ENCODE measurements at regions not wholly inside any gene's neighbourhood (a gene's known extent, or its start where the extent isn't known, plus 50 kb on each side); places are given as distances from the start of the nearest gene placed in this dataset.

DNA sequence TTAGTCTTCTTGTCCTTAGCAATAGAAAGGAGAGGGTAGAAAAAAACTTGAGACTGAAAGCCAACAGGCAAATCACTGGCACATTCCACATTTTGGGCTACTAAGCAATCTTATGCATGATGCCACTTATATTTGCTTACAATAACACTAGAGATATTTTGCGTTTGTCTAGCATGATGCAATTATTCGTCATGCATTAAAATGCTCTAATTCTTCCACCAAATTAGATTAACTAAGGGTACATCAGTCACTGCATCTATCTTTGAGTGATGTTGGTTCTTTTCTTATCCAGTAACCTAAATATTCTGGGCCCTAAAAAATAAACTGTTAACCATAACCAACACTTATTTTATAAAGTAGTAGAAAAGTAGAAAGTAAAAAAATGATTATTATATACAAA, 1311.7 kb upstream of the CDH2 start:
- TF ChIP-seq, protein P1, sequence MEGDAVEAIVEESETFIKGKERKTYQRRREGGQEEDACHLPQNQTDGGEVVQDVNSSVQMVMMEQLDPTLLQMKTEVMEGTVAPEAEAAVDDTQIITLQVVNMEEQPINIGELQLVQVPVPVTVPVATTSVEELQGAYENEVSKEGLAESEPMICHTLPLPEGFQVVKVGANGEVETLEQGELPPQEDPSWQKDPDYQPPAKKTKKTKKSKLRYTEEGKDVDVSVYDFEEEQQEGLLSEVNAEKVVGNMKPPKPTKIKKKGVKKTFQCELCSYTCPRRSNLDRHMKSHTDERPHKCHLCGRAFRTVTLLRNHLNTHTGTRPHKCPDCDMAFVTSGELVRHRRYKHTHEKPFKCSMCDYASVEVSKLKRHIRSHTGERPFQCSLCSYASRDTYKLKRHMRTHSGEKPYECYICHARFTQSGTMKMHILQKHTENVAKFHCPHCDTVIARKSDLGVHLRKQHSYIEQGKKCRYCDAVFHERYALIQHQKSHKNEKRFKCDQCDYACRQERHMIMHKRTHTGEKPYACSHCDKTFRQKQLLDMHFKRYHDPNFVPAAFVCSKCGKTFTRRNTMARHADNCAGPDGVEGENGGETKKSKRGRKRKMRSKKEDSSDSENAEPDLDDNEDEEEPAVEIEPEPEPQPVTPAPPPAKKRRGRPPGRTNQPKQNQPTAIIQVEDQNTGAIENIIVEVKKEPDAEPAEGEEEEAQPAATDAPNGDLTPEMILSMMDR (IDR thresholded peaks at IDR 0.05): no peak
- no peak for TF ChIP-seq POLR2A (IDR thresholded peaks at IDR 0.05)
- no peak for TF ChIP-seq POLR2AphosphoS5 (IDR thresholded peaks at IDR 0.05)
